GM21526 (cell line): ENCODE measurements at regions not wholly inside any gene's neighbourhood (a gene's known extent, or its start where the extent isn't known, plus 50 kb on each side); places are given as distances from the start of the nearest gene placed in this dataset.

ENCODE experiments used
- ATAC-seq: cut with Tn5 transposase; IDR thresholded peaks from one replicate; pipeline ENCODE4 v1.9.1; 2021; ENCODE audit warnings: moderate library complexity; ENCODE audit not compliant: unreplicated experiment, low FRiP score

DNA sequence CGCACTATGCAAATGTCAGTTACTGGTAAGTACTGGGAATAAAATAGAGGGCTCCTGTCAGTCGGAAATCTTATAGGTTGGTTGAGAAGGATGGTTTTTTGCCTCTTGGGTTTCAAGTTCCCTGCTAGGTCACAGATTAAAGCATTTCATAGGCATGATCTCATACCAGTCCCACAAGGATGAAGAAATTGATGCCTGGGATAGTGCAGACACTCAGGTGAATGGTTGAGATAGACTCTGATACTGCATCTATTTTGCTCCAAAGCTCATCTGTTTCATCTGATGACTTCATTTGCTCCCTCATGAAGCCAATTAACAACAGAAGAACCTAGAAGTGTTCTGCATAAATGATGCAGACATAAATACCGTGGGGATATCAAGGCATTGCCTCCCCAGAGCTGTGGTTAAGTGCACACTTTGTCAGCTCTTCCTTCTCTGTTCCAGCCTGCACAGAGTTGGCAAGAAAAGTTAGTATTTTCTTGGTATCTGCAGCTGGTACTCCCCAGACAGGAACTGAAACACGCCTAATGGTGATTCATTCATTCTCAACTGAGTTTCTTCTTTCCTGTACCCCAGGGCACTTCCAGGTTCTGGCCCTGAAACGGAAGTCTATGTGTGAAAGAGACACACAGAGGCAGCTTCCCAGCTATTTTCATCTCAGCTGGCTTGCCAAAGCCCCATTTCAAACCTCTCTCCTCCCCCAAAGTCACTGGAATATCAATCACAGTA is 418.3 kb upstream of the SALL1 start:
- ATAC-seq: no peak

GRCh38 chr16:51567911-51568310 is 416.8 kb upstream of the SALL1 start:
- no peak for ATAC-seq

DNA sequence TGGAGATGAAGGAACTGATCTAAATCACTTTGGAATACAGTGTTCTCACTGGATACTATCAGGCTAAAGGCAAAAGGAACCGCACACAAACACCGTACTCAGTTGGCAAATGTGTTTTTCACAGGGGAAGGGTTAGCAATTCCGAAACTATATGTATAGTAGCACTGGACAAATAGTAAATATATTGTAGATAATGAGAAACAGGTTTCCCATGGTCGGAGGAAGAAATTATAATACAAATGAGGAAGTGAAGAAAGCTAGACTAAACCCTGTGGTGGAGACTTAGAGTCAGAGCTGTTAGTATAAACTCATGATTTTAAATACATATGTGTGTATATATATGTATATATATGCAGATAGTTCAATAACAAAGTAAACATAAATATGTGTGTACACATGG is 414.1 kb upstream of the SALL1 start:
- ATAC-seq: no peak

DNA sequence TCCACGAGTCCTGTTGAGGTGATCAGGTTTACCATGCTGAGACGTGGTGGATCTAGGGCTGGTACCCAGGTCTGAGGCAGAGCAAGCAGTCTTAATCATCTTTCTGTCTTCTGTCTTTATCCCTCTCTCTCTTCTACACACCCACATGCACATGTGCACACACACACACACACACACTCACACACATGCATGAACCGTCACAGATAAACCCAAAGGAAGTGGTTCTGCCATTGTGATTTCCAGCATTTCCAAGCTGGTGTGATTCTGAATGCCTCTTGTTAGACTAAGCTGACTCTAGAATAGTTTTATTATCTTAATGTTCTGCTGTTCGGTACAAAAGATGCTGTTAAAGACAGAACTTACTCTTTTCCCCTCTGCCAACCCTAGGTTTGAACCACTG is 411.8 kb upstream of the SALL1 start:
- no peak for ATAC-seq

- ATAC-seq: no peak
These were observed 408.8 kb upstream of the SALL1 start for GRCh38 chr16:51559901-51560300.

GRCh38 chr16:51557670-51558069 is 406.6 kb upstream of the SALL1 start:
- no peak for ATAC-seq

GRCh38 chr16:51556694-51557340 is 405.7 kb upstream of the SALL1 start:
- no peak for ATAC-seq

- ATAC-seq: no peak
These were observed 402.8 kb upstream of the SALL1 start for GRCh38 chr16:51553910-51554309.

- ATAC-seq: no peak
These were observed 402.2 kb upstream of the SALL1 start for GRCh38 chr16:51553314-51553713.

- ATAC-seq: no peak
These were observed 399.8 kb upstream of the SALL1 start for GRCh38 chr16:51550800-51551347.

DNA sequence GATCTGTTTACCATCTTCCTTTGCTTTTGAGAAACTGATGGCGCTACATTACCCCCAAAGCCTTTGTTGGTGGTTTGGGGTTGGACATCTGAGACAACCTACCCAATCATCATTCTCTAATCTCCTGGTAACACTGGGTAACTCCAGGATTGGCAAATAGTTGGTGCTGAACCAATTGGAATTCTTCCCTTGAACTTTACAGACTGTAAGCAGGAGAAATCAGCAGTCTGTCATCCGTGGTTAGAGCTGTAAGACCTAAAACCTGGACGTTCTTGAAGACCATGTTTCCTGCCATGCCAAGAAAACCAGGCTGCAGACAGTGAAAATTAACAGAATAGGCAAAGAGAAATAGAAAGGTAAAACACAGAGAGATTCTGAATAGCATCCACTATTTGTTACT is 398.8 kb upstream of the SALL1 start:
- no peak for ATAC-seq

- no peak for ATAC-seq
These were observed 394.9 kb upstream of the SALL1 start for GRCh38 chr16:51545951-51546350.

DNA sequence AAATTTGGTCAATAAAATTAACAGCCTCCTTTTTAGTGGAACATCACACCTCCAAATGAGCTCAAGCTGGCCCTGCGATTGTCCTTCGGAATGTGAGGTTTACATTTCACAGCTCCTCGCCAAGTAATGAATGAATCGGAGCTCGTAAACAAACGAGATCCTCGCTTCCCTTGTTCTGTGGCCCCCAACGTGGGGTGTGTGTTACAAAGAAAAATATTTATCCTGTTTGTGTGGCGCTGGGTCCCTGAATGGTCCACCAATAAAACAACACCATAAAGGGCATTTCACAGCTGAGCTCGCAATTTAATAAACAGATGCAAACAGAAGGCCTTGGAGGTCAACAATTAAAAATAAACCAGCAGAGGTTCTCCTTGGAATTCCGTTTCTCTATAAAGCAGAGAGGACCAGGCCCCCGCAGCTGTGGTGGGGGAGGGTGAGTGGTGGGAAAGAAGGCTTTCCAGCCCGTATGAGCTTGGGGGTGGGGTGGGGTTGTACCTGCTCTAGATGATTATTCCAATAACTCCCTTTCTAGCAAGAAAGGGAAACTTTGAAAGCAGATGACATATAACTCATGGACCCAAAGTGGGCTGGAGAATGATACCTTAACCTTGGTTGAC is 393.9 kb upstream of the SALL1 start:
- no peak for ATAC-seq

- ATAC-seq: no peak
These were observed 392.9 kb upstream of the SALL1 start for GRCh38 chr16:51543971-51544370.

- no peak for ATAC-seq
These were observed 392.1 kb upstream of the SALL1 start for GRCh38 chr16:51542981-51543815.

DNA sequence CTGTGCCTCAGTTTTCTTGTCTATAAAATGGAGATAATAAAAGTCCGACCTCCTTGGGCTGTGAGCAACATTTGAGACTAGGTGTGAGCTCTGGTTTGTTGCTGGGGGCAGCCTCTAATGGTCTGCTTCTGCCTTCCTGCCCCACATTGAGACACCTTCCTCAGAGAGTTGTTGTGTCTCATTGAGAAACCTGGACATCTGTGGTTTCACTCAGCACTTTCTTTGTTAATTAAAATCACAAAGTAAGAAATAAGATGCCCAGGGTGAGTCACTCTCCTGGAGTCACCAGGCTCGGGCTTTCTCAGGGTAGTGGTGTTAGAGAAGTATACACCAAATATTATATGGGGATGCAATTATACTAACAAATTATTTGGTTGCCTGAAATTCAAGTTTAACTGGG is 389.2 kb upstream of the SALL1 start:
- no peak for ATAC-seq

- no peak for ATAC-seq
These were observed 387.8 kb upstream of the SALL1 start for GRCh38 chr16:51538707-51539498.

- ATAC-seq: no peak
These were observed 384.5 kb upstream of the SALL1 start for GRCh38 chr16:51535591-51535990.

GRCh38 chr16:51532551-51532950 is 381.5 kb upstream of the SALL1 start:
- ATAC-seq: no peak

- no peak for ATAC-seq
These were observed 380.2 kb upstream of the SALL1 start for GRCh38 chr16:51531271-51531670.
